BLaER1 (cell line): ENCODE measurements at regions not wholly inside any gene's neighbourhood (a gene's known extent, or its start where the extent isn't known, plus 50 kb on each side); places are given as distances from the start of the nearest gene placed in this dataset.
"Not testable (repeated sequence)": the region's sequence is repeated elsewhere in the genome, so short reads cannot be mapped to it uniquely, and the experiment has no call there.

Experiments
- H3K27ac ChIP-seq: shearing (Covaris generic); formaldehyde crosslinking; 2 replicates; pipeline ENCODE4 v1.8.1; 2022
- H3K27me3 ChIP-seq: shearing (Covaris generic); formaldehyde crosslinking; 2 replicates; pipeline ENCODE4 v1.8.1; 2022
- H3K36me3 ChIP-seq: shearing (Covaris generic); formaldehyde crosslinking; 2 replicates; pipeline ENCODE4 v1.8.1; 2022
- H3K4me1 ChIP-seq: shearing (Covaris generic); formaldehyde crosslinking; 2 replicates; pipeline ENCODE4 v1.8.1; 2022
- H3K4me2 ChIP-seq: shearing (Covaris generic); formaldehyde crosslinking; 2 replicates; pipeline ENCODE4 v1.8.1; 2022
- H3K4me3 ChIP-seq: shearing (Covaris generic); formaldehyde crosslinking; 2 replicates; pipeline ENCODE4 v1.8.1; 2022
- H3K9ac ChIP-seq: shearing (Covaris generic); formaldehyde crosslinking; 2 replicates; pipeline ENCODE4 v1.8.1; 2022
- H3K9me3 ChIP-seq: shearing (Covaris generic); formaldehyde crosslinking; 2 replicates; pipeline ENCODE4 v1.8.1; 2022
- H4K20me1 ChIP-seq: shearing (Covaris generic); formaldehyde crosslinking; 2 replicates; pipeline ENCODE4 v1.8.1; 2022
- Cebpa-rat ChIP-seq: shearing (Covaris generic); IDR thresholded peaks from 2 replicates; pipeline ENCODE4 v1.8.1; 2022

GRCh38 chr6:168925671-168926070 lies 328.0 kb downstream of the THBS2 start:
- no peak for TF ChIP-seq Cebpa-rat
- Histone ChIP-seq H3K4me3 (no peak overlapping the region), H3K27ac (no peak overlapping the region), H4K20me1 (no peaks in the 10 kb centered on the region), H3K9me3 (0 out of 2 replicates have a peak, but pooled peaks cover 4% of the 10 kb centered on the region), H3K27me3 (no peaks in the 10 kb centered on the region), H3K36me3 (no peaks in the 10 kb centered on the region), H3K4me1 (no peaks in the 10 kb centered on the region), H3K9ac (no peak overlapping the region), H3K4me2 (no peak overlapping the region)

GRCh38 chr6:168923171-168923570 lies 330.5 kb downstream of the THBS2 start:
- no peak overlapping the region for H3K4me3 ChIP-seq
- no peak overlapping the region for H3K4me2 ChIP-seq
- H3K27me3 ChIP-seq: no peaks in the 10 kb centered on the region
- no peaks in the 10 kb centered on the region for H3K4me1 ChIP-seq
- no peak for TF ChIP-seq Cebpa-rat
- no peaks in the 10 kb centered on the region for H3K9me3 ChIP-seq
- no peak overlapping the region for H3K27ac ChIP-seq
- no peaks in the 10 kb centered on the region for H4K20me1 ChIP-seq
- H3K9ac ChIP-seq: no peak overlapping the region
- no peaks in the 10 kb centered on the region for H3K36me3 ChIP-seq

- H3K4me3 ChIP-seq: no peak overlapping the region
- no peaks in the 10 kb centered on the region for H3K9me3 ChIP-seq
- no peaks in the 10 kb centered on the region for H3K27me3 ChIP-seq
- H3K4me2 ChIP-seq: no peak overlapping the region
- H3K27ac ChIP-seq: no peak overlapping the region
- H3K9ac ChIP-seq: no peak overlapping the region
- H3K36me3 ChIP-seq: no peaks in the 10 kb centered on the region
- H3K4me1 ChIP-seq: no peaks in the 10 kb centered on the region
- TF ChIP-seq Cebpa-rat: no peak
- H4K20me1 ChIP-seq: no peaks in the 10 kb centered on the region
Measured at GRCh38 chr6:168922436-168922835, 331.2 kb downstream of the THBS2 start.

- H3K27me3 ChIP-seq: no peaks in the 10 kb centered on the region
Measured at GRCh38 chr6:168920289-168920688, 333.4 kb downstream of the THBS2 start.

GRCh38 chr6:168919470-168920179 lies 334.0 kb downstream of the THBS2 start:
- Histone ChIP-seq H3K4me3 (no peak overlapping the region), H4K20me1 (no peaks in the 10 kb centered on the region), H3K36me3 (no peaks in the 10 kb centered on the region), H3K9ac (no peak overlapping the region), H3K27me3 (no peaks in the 10 kb centered on the region), H3K9me3 (no peaks in the 10 kb centered on the region), H3K27ac (no peak overlapping the region), H3K4me2 (no peak overlapping the region), H3K4me1 (no peaks in the 10 kb centered on the region; the same call in 1 of the 2 replicates)
- TF ChIP-seq Cebpa-rat: no peak

More at GRCh38 chr6:168920289-168920688, 333.4 kb downstream of the THBS2 start:
- Histone ChIP-seq H3K36me3 (no peaks in the 10 kb centered on the region), H3K9me3 (no peaks in the 10 kb centered on the region), H3K27ac (no peak overlapping the region), H3K4me3 (no peak overlapping the region), H3K4me1 (no peaks in the 10 kb centered on the region), H4K20me1 (no peaks in the 10 kb centered on the region), H3K4me2 (no peak overlapping the region), H3K9ac (no peak overlapping the region)
- TF ChIP-seq Cebpa-rat: no peak

GRCh38 chr6:168916576-168917211 lies 337.0 kb downstream of the THBS2 start:
- Histone ChIP-seq H3K9me3 (no peaks in the 10 kb centered on the region), H3K4me3 (no peak overlapping the region), H3K9ac (no peak overlapping the region), H3K27me3 (no peaks in the 10 kb centered on the region), H3K4me2 (no peak overlapping the region), H4K20me1 (no peaks in the 10 kb centered on the region), H3K36me3 (no peaks in the 10 kb centered on the region), H3K4me1 (no peaks in the 10 kb centered on the region; the same call in 1 of the 2 replicates), H3K27ac (no peak overlapping the region)
- TF ChIP-seq Cebpa-rat: no peak

GRCh38 chr6:168915855-168916254 lies 337.8 kb downstream of the THBS2 start:
- no peaks in the 10 kb centered on the region; the same call in 1 of the 2 replicates for H3K4me1 ChIP-seq
- H3K36me3 ChIP-seq: no peaks in the 10 kb centered on the region
- H3K9ac ChIP-seq: no peak overlapping the region
- no peaks in the 10 kb centered on the region for H3K27me3 ChIP-seq
- H3K27ac ChIP-seq: no peak overlapping the region
- H3K9me3 ChIP-seq: no peaks in the 10 kb centered on the region
- TF ChIP-seq Cebpa-rat: no peak
- H3K4me3 ChIP-seq: no peak overlapping the region
- no peaks in the 10 kb centered on the region for H4K20me1 ChIP-seq
- H3K4me2 ChIP-seq: no peak overlapping the region

GRCh38 chr6:168915242-168915641 lies 338.4 kb downstream of the THBS2 start:
- Histone ChIP-seq H3K36me3 (no peaks in the 10 kb centered on the region), H3K9me3 (no peaks in the 10 kb centered on the region), H3K27me3 (no peaks in the 10 kb centered on the region), H4K20me1 (no peaks in the 10 kb centered on the region), H3K4me1 (no peaks in the 10 kb centered on the region; the same call in 1 of the 2 replicates), H3K27ac (no peak overlapping the region), H3K4me3 (no peak overlapping the region), H3K9ac (no peak overlapping the region), H3K4me2 (no peak overlapping the region)
- TF ChIP-seq Cebpa-rat: no peak

GRCh38 chr6:168913866-168914469 lies 339.7 kb downstream of the THBS2 start:
- Histone ChIP-seq H3K4me2 (no peak overlapping the region), H3K9ac (no peak overlapping the region), H3K9me3 (no peaks in the 10 kb centered on the region), H3K27me3 (no peaks in the 10 kb centered on the region), H4K20me1 (no peaks in the 10 kb centered on the region), H3K27ac (no peak overlapping the region), H3K4me3 (no peak overlapping the region), H3K36me3 (no peaks in the 10 kb centered on the region), H3K4me1 (no peaks in the 10 kb centered on the region; the same call in 1 of the 2 replicates)
- TF ChIP-seq Cebpa-rat: no peak

GRCh38 chr6:168913231-168913865 lies 340.3 kb downstream of the THBS2 start:
- not testable (repeated sequence) for H3K36me3 ChIP-seq, H4K20me1 ChIP-seq, H3K4me1 ChIP-seq, H3K4me2 ChIP-seq, H3K4me3 ChIP-seq, H3K27me3 ChIP-seq, H3K9ac ChIP-seq, H3K9me3 ChIP-seq, H3K27ac ChIP-seq
